Tibial nerve (tissue), 4 donors: ENCODE measurements at regions not wholly inside any gene's neighbourhood (a gene's known extent, or its start where the extent isn't known, plus 50 kb on each side); places are given as distances from the start of the nearest gene placed in this dataset.

Source experiments
- DNase-seq, 2 donors: peaks; one replicate each; pipeline ENCODE4 v3.0.0-alpha.2; 2019; ENCODE audit warnings: low spot score in 2 of 2
- H3K27ac ChIP-seq, 4 donors: fragments of 200-600 bp; sonication (generic) in 3 of 4; one replicate each; pipeline ENCODE4 v1.5.1; 2017 to 2019; ENCODE audit warnings: mild to moderate bottlenecking in 1 of 4
- H3K27me3 ChIP-seq, 2 donors: fragments of 200-600 bp; sonication (generic) in 1 of 2; one replicate each; pipeline versions ENCODE4 v1.5.1 to v1.6.0; 2017 to 2019
- H3K36me3 ChIP-seq, 3 donors: fragments of 200-600 bp; sonication (generic); one replicate each; pipeline ENCODE4 v1.5.1; 2018 to 2019
- H3K4me1 ChIP-seq, 4 donors: fragments of 200-600 bp; sonication (generic) in 3 of 4; one replicate each; pipeline ENCODE4 v1.5.1; 2017 to 2019
- H3K4me3 ChIP-seq, 4 donors: fragments of 200-600 bp; sonication (generic) in 3 of 4; one replicate each; pipeline ENCODE4 v1.5.1; 2017 to 2019; ENCODE audit warnings: mild to moderate bottlenecking in 1 of 4, moderate library complexity in 1 of 4
- H3K9me3 ChIP-seq, 4 donors: fragments of 200-600 bp; sonication (generic) in 3 of 4; one replicate each; pipeline ENCODE4 v1.5.1; 2017 to 2019
- EP300 ChIP-seq, 2 donors: sonication (generic); formaldehyde crosslinking; IDR thresholded peaks; one replicate each; pipeline ENCODE4 v1.6.1; 2017; ENCODE audit warnings: antibody characterized with exemption in 2 of 2, mild to moderate bottlenecking in 1 of 2
- POLR2A ChIP-seq, 2 donors: fragments of 450-650 bp; IDR thresholded peaks; one replicate each; pipeline ENCODE4 v1.6.1; 2017; ENCODE audit warnings: antibody characterized with exemption in 2 of 2, mild to moderate bottlenecking in 2 of 2, moderate library complexity in 2 of 2
- WGBS, 2 donors: methylation state at CpG; one replicate each; pipeline ENCODE4 v1.1.5; 2018; 5-methylcytosine and 5-hydroxymethylcytosine counted together
- TF ChIP-seq, protein P1 (sequence below), 5 experiments: fragments of 200-600 bp in 3 of 5; fragments of 450-650 bp in 2 of 5; sonication (generic) in 3 of 5; IDR thresholded peaks; one replicate each; pipeline ENCODE4 v1.5.1; 2016 to 2019; ENCODE audit warnings: antibody characterized with exemption in 5 of 5, mild to moderate bottlenecking in 3 of 5, moderate library complexity in 2 of 5

DNA sequence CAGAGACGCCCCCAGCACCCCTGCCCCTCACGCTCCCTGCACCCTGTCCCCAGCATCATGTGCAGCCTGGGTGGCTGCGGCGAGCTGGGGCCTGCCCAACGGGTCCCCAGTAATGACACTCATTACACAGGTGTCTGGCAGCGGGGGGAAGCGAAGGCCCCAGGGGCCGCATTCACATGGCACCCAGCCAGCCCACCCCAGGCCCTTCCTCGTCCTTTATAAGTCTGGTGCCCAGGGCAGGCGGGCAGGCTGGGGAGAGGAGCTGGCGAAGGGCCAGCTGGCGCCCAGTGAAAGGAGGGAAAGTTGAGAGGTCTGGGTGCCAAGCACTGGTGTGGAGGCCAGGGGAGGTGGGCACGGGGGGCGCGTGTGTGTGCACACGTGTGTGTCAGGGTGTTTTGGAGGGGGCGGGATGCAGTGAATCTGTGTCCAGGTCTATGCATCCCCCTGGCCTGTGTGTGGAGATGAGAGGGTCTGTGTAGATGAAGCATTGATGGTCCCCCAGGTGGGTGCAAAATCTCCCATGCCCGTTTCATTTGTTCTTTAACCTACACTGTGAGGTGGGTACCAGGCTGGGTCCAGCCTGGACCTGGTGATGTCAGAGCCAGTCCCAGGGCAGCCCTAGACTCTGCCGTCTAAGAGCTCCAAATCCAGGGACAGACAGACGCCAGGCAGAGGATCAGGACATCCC is 105.3 kb downstream of the CEBPB start:
- TF ChIP-seq, protein P1, sequence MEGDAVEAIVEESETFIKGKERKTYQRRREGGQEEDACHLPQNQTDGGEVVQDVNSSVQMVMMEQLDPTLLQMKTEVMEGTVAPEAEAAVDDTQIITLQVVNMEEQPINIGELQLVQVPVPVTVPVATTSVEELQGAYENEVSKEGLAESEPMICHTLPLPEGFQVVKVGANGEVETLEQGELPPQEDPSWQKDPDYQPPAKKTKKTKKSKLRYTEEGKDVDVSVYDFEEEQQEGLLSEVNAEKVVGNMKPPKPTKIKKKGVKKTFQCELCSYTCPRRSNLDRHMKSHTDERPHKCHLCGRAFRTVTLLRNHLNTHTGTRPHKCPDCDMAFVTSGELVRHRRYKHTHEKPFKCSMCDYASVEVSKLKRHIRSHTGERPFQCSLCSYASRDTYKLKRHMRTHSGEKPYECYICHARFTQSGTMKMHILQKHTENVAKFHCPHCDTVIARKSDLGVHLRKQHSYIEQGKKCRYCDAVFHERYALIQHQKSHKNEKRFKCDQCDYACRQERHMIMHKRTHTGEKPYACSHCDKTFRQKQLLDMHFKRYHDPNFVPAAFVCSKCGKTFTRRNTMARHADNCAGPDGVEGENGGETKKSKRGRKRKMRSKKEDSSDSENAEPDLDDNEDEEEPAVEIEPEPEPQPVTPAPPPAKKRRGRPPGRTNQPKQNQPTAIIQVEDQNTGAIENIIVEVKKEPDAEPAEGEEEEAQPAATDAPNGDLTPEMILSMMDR (IDR thresholded peaks at IDR 0.05), result no peak
- TF ChIP-seq EP300 (IDR thresholded peaks at IDR 0.05), result no peak
- no peak for TF ChIP-seq POLR2A (IDR thresholded peaks at IDR 0.05)
- no peak overlapping the region for H3K4me3 ChIP-seq
- H3K4me1 ChIP-seq, result peaks cover 0 to 45% (median 23%) of the 10 kb centered on the region in 4 donors
- H3K9me3 ChIP-seq, result no peaks in the 10 kb centered on the region
- peak overlapping the region; percentile 23 to 96 (median 86) for H3K27ac ChIP-seq
- no peaks in the 10 kb centered on the region for H3K36me3 ChIP-seq
- DNase-seq, result no peak
- no peaks in the 10 kb centered on the region for H3K27me3 ChIP-seq
- WGBS, 2 donors, result 52 to 55% methylated on average over 20 of the region's 20 CpGs

DNA sequence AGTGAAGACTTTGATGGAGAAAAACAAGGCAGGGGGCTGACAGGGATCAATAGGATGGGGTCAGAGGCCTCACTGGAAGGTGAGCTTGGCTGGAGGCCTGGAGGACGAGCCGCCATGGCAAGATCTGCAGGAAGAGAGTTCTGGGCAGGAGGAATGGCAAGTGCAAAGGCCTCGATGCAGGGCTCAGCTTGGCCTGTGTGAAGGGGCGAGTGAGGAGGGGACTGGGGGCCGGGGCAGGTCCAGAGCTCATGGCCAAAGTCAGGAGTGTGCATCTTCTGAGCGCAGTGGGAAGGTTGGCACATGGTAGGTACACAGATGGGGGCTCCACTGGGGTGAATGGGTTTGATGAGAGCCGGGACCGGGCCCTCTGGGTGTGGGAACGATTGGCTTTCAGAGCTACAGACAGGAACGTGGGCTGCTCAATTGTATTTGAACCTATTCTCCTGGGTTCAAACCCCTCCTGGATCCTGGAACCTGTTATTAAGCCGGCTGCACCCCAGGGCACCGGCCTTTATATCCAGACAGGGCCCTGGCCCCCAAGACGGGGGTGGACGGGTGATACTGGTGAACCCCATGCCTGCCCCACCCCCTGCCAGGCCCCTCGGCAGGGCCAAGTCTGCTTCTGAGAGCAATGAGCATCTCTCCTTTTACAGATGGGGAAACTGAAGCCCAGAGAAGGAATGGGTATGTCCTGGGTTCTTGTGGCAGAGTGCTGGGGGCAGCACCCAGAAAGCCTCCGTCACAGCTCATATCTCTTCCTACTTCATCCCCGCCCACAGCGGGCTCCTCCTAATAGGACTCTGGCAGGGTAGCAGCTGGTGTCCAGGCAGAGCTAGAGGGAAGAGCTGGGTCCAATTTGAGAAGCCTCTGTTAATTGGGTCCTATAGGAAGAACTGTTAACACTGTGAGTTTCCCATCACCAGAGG is 106.1 kb downstream of the CEBPB start:
- WGBS, 2 donors, result 70 to 83% methylated on average over 18 of the region's 18 CpGs
- no peak overlapping the region for H3K4me3 ChIP-seq
- no peak for DNase-seq
- no peaks in the 10 kb centered on the region for H3K27me3 ChIP-seq
- H3K36me3 ChIP-seq, result no peaks in the 10 kb centered on the region
- H3K9me3 ChIP-seq, result no peaks in the 10 kb centered on the region
- H3K4me1 ChIP-seq, result peaks cover 0 to 37% (median 18%) of the 10 kb centered on the region in 4 donors
- TF ChIP-seq EP300 (IDR thresholded peaks at IDR 0.05) (no peak), POLR2A (IDR thresholded peaks at IDR 0.05) (no peak)
- TF ChIP-seq, protein P1 (IDR thresholded peaks at IDR 0.05), result no peak
- peak overlapping the region; percentile 25 to 96 (median 86) for H3K27ac ChIP-seq

DNA sequence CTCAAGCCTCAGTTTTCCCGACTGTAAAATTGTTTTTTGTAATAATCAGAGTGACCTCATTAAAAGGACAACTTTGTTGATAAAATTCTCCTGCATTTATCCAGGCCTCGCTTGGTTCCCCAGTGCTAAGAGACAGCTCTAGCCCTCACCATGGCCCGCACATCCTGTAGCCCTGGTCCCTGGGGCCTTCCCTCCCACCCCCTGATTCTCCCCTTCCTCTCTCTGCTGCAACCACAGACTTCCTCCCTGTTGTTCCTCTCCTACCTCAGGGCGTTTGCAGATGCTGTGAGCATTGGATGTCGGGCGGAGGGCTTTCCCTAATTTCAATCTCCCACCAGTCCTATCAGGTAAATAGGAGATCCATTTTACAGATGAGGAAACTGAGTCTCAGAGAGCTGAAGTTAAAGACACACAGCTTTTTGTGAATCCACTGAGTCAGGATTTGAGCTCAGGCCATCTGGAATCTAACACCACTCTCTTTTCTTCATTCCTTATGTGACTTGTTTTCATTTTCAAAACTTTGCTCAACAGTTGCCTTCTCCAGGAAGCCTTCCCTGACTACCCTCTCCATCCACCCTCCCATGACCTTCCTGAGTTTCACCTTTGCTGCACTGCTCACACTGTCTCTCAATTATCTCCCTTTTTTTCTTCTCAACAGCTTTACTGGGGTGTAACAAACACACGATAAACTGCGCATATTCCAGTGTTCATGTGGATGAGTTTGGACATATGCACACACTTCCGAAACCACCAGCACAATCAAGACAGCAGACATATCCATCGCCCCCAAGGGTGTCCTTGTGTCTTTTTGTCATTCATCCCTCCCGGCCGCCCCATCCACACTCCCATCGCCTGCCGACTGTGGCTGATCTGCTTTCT is 107.1 kb downstream of the CEBPB start:
- WGBS, 2 donors, result 73 to 77% methylated on average over 14 of the region's 14 CpGs
- peak overlapping the region in 3 of 4 donors; percentile 3 to 96 (median 91) for H3K27ac ChIP-seq
- H3K4me3 ChIP-seq, result no peak overlapping the region
- H3K4me1 ChIP-seq, result peaks cover 0 to 28% (median 8%) of the 10 kb centered on the region in 4 donors
- no peaks in the 10 kb centered on the region for H3K36me3 ChIP-seq
- DNase-seq, result no peak
- TF ChIP-seq POLR2A (IDR thresholded peaks at IDR 0.05) (no peak), EP300 (IDR thresholded peaks at IDR 0.05) (no peak)
- TF ChIP-seq, protein P1 (IDR thresholded peaks at IDR 0.05), result no peak
- no peaks in the 10 kb centered on the region for H3K27me3 ChIP-seq
- no peaks in the 10 kb centered on the region for H3K9me3 ChIP-seq

DNA sequence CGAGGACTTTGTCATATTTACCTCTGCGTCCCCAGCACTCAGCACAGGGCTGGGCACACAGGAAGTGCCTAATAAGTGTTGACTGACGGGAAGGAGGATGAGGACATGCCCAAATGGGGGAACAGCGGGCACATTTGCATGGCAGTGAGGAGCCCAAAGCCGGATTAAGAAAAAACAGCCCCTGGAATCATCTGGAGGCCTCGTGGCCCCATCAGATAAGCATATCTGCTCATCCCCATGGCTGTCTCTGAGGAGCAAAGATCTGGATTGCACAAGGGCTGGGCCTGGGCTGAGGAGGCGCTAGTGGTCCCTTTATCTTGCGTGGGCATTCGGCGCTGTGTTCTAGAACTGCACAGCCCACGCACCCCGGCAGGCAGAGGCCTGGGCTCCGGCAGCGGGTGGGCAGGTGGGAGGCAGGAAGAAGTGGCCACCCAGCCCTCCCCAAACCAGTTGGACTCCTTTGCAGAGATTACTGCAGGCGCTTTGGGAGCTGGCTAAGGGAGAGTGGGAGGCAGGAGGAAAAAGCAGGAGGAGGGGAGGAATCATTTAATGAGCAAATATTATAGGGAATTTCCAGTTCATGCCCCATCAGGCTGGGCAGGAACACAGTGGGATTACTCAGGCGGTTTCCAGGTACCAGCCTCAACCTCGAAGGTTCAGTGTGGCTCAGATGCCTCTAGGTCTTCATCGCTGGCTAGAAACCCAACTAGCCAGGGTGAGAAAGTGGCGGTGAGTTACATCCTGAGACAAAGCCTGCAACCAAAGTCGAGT is 108.1 kb downstream of the CEBPB start:
- TF ChIP-seq EP300 (IDR thresholded peaks at IDR 0.05) (no peak), POLR2A (IDR thresholded peaks at IDR 0.05) (no peak)
- TF ChIP-seq, protein P1 (IDR thresholded peaks at IDR 0.05), result no peak
- WGBS, 2 donors, result 80 to 84% methylated on average over 17 to 20 of the region's 20 CpGs
- no peak for DNase-seq
- no peaks in the 10 kb centered on the region for H3K27me3 ChIP-seq
- H3K27ac ChIP-seq, result no peak overlapping the region
- H3K9me3 ChIP-seq, result no peaks in the 10 kb centered on the region
- H3K4me3 ChIP-seq, result no peak overlapping the region
- no peaks in the 10 kb centered on the region for H3K36me3 ChIP-seq
- peaks cover 0 to 28% (median 5%) of the 10 kb centered on the region in 4 donors for H3K4me1 ChIP-seq
